K562 (cell line): ENCODE measurements at regions not wholly inside any gene's neighbourhood (a gene's known extent, or its start where the extent isn't known, plus 50 kb on each side); places are given as distances from the start of the nearest gene placed in this dataset.
A peak's percentile ranks its signal among the peaks of the same experiment; 100 is the strongest.

ENCODE experiments used
- ARID4B ChIP-seq: sonication (generic); formaldehyde crosslinking; IDR thresholded peaks from 2 replicates; pipeline ENCODE4 v1.8.0; 2022; ENCODE audit warnings: mild to moderate bottlenecking, missing genetic modification reagents
- CBFA2T3 ChIP-seq: fragments of 450-650 bp; IDR thresholded peaks from 2 replicates; pipeline ENCODE4 v1.6.1; 2017
- FOXA1 ChIP-seq: fragments of 450-650 bp; IDR thresholded peaks from 2 replicates; pipeline ENCODE4 v1.6.1; 2016; ENCODE audit warnings: mild to moderate bottlenecking, borderline replicate concordance
- GATAD2A ChIP-seq: fragments of 450-650 bp; IDR thresholded peaks from 2 replicates; pipeline ENCODE4 v1.6.1; 2017
- SAP30 ChIP-seq: fragments of 200-600 bp; sonication (generic); IDR thresholded peaks from 2 replicates; pipeline ENCODE4 v1.6.1; 2012; ENCODE audit warnings: borderline replicate concordance, low read depth, mild to moderate bottlenecking, moderate library complexity, low read length, control low read depth, inconsistent platforms; ENCODE audit not compliant: insufficient read depth, poor library complexity, severe bottlenecking
- TAL1 ChIP-seq: fragments of 450-650 bp; IDR thresholded peaks from 2 replicates; pipeline ENCODE4 v1.6.1; 2016; ENCODE audit warnings: mild to moderate bottlenecking
- TARDBP ChIP-seq: fragments of 450-650 bp; IDR thresholded peaks from 2 replicates; pipeline ENCODE4 v1.6.1; 2016
- TBP ChIP-seq: optimal IDR thresholded peaks from 2 replicates; pipeline ENCODE3; 2011; ENCODE audit warnings: low read depth, low read length, improper control_type of control experiment
- TCFL5 ChIP-seq: fragments of 250-450 bp; sonication (Bioruptor Pico); conservative IDR thresholded peaks from 2 replicates; pipeline ENCODE4 v1.6.1; 2021; ENCODE audit warnings: mild to moderate bottlenecking, moderate library complexity, matching md5 sums
- XRCC3 ChIP-seq: fragments of 450-650 bp; IDR thresholded peaks from 2 replicates; pipeline ENCODE4 v1.6.1; 2017; ENCODE audit warnings: mild to moderate bottlenecking, moderate library complexity
- ZNF24 ChIP-seq: fragments of 450-650 bp; IDR thresholded peaks from 2 replicates; pipeline ENCODE4 v1.6.1; 2016
- ZNF609 ChIP-seq: sonication (generic); formaldehyde crosslinking; IDR thresholded peaks from 2 replicates; pipeline ENCODE4 v1.8.1; 2023; ENCODE audit warnings: missing genetic modification reagents, mild to moderate bottlenecking, borderline replicate concordance
- TF ChIP-seq, protein P1 (sequence below): fragments of 450-650 bp; IDR thresholded peaks from 2 replicates; pipeline ENCODE4 v1.6.1; 2016; ENCODE audit warnings: low read depth

- TF ChIP-seq ZNF609 (CRISPR knock-in tag) (no peak), XRCC3 (no peak), SAP30 (no peak), ZNF24 (no peak), ARID4B (CRISPR knock-in tag) (no peak), TAL1 (peak; percentile 19; the same call in 1 of the 2 replicates), TBP (no peak), FOXA1 (no peak), TCFL5 (CRISPR knock-in tag) (no peak), CBFA2T3 (peak; percentile 74), GATAD2A (no peak), TARDBP (no peak)
- TF ChIP-seq, protein P1, sequence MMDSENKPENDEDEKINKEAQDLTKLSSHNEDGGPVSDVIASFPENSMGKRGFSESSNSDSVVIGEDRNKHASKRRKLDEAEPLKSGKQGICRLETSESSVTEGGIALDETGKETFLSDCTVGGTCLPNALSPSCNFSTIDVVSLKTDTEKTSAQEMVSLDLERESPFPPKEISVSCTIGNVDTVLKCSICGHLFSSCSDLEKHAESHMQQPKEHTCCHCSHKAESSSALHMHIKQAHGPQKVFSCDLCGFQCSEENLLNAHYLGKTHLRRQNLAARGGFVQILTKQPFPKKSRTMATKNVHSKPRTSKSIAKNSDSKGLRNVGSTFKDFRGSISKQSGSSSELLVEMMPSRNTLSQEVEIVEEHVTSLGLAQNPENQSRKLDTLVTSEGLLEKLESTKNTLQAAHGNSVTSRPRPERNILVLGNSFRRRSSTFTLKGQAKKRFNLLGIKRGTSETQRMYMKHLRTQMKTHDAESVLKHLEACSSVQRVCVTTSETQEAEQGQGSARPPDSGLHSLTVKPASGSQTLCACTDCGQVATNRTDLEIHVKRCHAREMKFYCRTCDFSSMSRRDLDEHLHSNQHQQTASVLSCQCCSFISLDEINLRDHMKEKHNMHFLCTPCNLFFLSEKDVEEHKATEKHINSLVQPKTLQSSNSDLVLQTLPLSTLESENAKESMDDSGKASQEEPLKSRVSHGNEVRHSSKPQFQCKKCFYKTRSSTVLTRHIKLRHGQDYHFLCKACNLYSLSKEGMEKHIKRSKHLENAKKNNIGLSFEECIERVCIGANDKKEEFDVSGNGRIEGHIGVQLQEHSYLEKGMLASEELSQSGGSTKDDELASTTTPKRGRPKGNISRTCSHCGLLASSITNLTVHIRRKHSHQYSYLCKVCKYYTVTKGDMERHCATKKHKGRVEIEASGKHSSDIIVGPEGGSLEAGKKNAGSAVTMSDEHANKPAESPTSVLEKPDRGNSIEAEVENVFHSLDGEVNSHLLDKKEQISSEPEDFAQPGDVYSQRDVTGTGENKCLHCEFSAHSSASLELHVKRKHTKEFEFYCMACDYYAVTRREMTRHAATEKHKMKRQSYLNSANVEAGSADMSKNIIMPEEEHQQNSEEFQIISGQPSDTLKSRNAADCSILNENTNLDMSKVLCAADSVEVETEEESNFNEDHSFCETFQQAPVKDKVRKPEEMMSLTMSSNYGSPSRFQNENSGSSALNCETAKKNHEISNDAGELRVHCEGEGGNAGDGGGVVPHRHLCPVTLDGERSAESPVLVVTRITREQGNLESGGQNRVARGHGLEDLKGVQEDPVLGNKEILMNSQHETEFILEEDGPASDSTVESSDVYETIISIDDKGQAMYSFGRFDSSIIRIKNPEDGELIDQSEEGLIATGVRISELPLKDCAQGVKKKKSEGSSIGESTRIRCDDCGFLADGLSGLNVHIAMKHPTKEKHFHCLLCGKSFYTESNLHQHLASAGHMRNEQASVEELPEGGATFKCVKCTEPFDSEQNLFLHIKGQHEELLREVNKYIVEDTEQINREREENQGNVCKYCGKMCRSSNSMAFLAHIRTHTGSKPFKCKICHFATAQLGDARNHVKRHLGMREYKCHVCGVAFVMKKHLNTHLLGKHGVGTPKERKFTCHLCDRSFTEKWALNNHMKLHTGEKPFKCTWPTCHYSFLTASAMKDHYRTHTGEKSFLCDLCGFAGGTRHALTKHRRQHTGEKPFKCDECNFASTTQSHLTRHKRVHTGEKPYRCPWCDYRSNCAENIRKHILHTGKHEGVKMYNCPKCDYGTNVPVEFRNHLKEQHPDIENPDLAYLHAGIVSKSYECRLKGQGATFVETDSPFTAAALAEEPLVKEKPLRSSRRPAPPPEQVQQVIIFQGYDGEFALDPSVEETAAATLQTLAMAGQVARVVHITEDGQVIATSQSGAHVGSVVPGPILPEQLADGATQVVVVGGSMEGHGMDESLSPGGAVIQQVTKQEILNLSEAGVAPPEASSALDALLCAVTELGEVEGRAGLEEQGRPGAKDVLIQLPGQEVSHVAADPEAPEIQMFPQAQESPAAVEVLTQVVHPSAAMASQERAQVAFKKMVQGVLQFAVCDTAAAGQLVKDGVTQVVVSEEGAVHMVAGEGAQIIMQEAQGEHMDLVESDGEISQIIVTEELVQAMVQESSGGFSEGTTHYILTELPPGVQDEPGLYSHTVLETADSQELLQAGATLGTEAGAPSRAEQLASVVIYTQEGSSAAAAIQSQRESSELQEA = no peak
Measured at GRCh38 chr3:156760333-156760732, 65.8 kb upstream of the LEKR1 start (continued).
